COR-L47 (cell line): ENCODE measurements at regions not wholly inside any gene's neighbourhood (a gene's known extent, or its start where the extent isn't known, plus 50 kb on each side); places are given as distances from the start of the nearest gene placed in this dataset.

ENCODE experiments used
- DNase-seq: peaks from one replicate; lab custom pipeline; 2025; lab: John Stamatoyannopoulos, UW

DNA sequence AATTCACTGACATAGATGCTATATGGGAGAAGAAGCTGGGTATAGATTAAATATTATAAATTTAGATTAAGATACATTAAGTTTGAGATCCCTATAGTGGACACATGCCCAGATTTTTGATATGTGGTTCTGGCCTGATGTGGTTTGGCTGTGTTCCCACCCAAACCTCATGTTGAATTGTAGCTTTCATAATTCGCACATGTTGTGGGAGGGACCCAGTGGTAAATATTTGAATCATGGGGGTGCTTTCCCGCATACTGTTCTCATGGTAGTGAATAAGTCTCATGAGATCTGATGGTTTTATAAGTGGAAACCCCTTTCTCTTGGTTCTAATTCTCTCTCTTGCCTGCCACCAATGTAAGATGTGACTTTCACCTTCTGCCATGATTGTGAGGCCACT, 189.4 kb upstream of the CD96 start:
- DNase-seq, result no peak

DNA sequence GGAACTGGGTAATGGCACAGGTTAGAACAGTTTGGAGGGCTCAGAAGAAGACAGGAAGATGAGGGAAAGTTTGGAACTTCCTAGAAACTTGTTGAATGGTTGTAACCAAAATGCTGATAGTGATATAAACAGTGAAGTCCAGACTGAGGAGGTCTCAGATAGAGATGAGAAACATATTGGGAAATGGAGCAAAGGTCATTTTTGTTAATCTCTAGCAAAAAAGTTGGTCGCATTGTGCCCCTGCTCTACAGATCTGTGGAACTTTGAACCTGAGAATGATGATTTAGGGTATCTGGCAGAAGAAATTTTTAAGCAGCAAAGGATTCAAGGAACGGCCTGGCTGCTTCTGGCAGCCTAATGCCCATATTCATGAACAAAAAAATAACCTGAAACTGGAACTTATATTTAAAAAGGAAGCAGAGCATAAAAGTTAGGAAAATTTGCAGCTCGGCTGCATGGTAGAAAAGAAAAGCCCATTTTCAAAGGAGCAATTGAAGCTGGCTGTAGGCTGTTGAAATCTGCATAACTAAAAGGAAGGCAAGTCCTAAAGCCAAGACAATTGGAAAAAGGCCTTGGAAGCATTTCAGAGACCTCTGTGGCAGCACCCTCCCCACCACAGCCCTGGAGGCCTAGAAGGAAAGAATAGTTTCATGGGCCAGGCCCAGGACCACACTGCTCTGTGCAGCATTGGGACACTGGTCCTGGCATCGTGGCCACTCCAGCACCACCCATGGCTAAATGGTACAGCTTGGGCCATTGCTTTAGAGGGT, 182.6 kb upstream of the CD96 start:
- no peak for DNase-seq

DNA sequence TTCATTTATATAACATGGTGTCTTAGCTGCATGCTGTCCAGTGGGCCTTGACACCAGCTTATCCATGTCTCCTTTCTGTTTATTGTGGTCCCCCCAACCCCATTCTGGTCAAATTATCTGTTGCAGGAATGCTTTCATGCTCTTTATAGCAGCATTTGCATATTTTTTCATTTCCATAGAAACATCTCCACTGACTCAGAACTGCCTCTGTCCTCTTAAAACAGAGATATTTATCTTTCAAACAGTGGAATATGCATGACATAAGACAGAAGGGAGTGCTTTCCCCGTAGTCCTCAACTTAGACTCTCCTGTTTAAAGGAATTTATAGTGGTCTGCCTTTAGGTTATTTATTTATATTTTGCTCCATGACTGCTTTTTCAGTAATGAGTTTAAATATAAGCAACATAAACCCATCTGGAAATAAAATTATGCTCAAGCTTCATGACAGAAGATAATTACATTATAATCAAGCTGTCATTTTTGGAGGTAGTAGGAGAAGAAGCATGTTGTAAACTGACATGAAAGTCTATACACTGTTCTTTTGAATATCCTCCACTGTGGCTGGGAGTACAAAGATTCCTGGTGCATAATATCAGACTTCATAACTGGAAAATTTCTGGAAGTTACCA, 179.5 kb upstream of the CD96 start:
- no peak for DNase-seq

DNA sequence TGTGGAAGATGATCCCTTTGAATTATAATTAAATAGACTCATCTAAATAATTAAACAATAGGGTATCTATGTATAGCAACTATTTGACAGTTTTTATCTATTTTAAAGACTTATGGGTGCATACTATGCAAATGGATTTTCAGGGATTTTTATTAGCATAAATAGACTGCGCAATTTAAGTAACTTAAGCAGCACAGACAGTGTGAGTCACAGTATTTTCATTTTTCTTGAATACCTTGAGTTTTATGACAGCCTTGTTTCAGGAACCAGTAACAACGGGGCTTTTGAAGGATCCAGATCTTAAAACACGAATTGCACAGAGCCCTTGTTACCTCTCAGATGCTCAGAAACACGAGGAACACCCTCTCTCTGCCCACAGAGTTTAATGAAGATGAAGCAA, 175.5 kb upstream of the CD96 start:
- no peak for DNase-seq

DNA sequence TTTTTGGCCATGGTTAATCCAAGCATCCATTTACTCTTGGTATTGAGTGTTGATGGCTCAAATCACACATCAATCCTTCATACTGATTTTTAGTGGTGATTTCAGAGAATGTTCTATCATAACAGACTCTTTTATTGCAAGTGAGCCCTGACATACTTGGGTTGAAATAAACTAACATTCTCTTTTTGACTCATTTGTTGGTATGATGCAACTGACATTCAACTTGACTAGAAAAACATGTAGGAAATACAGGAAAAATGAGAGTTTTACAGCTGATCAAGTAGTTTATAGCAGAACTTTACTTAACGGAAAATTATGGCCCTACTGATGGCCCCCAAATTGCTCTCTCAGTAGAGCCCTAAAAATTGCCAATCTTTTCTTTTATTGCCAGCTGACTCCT, 173.9 kb upstream of the CD96 start:
- DNase-seq, result no peak

DNA sequence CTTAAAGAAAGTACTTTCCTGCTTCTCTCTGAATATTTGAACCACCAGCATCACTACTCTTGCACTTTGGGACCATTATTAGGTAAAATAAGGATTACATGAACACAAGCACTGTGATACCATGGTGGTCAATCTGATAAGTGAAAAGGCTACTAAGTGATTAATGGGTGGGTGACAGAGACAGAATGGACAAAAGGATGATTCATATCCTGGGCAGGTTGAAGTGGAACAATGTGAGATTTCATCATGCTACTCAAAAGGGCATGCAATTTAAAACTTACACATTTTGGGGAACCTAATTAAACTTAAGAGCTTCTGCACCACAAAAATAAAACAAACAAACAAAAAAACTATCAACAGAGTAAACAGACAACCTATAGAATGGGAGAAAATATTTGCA, 172.0 kb upstream of the CD96 start:
- DNase-seq, result no peak

DNA sequence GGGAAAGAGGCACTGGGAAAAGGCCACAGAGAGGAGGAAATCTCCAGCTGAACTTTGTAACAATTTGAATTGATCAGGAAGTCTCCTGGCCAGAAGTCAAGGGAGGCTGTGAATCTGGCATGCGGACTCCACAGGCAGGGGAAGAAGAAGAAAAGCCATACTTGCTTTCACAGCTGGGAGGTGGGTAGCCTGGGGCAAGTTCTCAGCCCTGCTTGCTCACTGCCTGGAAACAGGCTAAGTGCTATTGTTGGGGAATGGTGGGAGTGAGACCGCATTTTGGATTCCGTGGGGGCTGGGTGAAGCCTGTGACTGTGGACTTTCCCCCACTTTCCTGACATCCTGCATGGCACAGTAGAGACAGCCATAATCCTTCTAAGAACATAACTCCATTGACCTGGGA, 168.8 kb upstream of the CD96 start:
- no peak for DNase-seq

DNA sequence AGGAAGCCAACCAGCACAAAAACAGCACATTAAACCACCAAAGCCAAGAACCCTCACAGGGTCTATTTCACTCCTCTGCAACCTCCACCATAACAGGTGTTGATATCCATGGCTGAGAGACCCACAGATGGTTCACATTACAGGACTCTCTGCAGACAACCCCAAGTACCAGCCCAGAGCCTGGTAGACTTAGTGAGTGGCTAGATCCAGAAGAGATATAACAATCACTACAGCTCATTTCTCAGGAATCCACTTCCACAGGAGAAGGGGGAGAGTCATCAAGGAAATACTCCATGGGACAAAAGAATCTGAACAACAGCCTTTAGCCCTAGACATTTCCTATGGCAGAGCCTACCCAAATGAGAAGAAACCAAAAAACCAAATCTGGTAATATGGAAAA, 168.1 kb upstream of the CD96 start:
- no peak for DNase-seq

DNA sequence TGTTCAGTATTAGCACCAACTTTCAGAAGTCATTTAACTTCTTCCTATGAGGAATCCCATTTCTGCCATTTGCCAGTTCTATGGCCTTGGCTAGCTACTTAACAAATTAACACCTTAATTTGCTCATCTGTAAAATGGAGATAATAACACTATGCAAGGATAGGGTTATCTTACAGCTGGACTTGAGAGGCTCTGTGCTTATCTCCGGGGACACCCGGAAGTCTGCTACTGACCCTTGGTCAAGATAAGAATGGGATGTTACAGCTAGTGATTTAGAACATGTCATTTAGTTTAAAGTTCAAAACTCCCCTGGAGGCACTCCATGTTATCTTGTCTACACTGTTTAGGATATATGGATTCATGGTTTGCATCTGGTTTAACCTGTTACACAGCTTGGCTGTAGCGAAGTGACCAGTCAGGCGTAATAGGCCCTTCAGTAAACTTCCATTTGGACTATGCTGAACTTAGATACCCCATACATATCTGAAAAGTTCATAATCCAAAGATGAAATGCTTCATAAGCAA, 156.0 kb upstream of the CD96 start:
- no peak for DNase-seq

DNA sequence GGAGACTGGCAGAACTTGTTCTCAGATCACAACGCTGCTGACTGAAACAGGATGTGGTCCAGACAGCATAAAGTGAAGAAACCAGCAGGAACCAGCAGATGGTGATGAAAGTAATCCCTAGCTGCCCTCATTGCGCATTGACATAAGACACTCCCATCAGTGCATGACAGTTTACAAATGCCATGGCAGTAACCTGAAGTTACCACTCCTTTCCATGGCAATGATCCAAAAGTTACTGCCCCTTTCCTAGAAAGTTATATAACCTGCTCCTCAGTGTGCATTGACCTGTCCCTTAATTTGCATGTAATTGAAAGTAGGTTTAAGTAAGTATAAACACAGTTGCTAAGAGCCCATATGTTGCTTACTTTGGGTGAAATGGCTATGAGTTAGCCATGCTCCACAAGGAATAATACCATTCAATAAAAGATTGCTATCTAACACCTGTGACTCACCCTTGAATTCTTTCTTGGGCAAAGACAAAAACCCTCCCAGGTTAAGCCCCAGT, 149.1 kb upstream of the CD96 start:
- DNase-seq, result peak; percentile 53

DNA sequence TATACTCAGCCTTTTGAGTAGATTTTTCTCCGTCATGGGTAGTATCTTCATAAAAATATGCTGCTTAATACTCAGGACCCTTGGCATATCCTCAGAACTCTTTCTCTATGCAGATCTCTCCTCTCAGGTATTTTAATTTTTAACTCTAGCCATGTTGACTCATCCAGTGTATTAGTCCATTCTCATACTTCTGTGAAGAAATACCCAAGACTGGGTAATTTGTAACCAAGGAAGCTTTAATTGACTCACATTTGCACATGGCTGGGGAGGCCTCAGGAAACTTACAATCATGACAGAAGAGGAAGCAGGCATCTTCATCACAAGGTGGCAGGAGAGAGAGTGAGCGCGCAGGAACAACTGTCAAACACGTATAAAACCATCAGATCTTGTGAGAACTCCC, 129.3 kb upstream of the CD96 start:
- no peak for DNase-seq

DNA sequence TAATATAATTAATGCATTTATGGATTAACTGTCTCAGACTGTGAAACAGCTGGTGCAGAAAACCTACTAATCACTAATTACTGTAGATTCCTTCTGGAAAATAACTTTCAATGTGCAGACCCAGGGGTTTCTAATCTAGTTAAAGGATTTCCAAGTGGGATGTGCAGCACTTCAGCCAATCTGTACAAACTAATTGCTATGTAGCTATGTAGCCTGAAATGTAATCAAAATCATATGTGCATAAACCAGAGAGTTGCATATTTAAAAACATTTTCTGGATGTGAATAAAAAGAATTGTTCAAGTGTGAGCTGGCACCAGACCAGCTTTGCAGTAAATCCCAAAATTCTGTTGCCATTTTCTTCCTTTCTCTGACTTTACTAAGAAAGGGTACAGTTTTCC, 127.5 kb upstream of the CD96 start:
- DNase-seq, result no peak

DNA sequence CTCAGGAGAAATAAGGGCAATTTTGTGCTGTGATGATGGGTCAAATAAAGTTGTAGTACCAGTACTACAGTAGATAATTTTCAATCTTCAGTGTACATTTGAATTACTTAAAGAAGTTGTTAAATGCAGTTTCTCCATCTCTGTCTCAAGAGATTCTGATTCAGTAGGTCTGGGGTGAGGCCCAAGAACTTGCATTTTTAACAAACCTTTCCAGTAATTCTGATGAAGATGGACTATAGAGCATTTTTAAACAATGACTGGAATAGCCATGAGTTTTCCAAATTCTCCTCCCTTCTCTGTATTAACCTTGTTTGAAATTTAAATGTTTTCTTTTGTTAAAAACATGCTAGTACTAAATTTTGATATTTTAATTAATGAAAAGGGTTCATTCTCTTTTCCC, 127.0 kb upstream of the CD96 start:
- no peak for DNase-seq

DNA sequence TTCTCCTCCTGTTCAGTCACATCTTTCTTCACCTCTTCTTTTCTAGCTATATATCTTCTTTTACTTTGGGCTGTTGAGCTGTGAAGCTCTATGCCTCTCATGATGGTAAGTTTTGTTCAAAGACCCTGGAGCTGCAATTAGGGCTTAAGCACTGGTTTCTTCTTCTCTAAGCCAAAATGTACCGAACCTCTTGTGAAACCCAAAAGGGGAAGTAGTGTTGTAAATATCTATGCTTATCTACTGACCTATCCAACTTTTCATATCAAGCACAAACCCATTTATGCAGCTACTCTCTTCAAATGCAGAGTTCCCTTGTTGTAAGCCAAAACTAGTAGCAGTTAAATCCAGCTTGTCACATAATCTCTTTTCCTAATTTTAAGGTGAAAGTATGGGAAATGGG, 123.6 kb upstream of the CD96 start:
- no peak for DNase-seq

DNA sequence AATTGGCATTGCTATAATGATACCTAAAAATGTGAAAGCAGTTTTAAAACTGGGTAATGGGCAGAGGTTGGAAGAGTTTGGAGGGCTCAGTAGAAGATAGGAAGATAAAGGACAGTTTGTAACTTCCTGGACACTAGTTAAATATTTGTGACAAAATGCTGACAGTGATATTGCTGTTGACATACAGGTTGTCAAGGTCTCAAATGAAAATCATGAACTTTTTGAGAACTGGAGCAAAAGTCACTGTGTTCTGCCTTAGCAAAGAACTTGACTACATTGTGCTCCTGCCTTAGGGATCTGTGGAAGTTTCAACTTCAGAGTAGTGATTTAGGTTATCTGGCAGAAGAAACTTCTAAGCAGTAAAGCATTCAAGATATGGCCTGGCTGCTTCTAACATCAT, 113.7 kb upstream of the CD96 start:
- no peak for DNase-seq

DNA sequence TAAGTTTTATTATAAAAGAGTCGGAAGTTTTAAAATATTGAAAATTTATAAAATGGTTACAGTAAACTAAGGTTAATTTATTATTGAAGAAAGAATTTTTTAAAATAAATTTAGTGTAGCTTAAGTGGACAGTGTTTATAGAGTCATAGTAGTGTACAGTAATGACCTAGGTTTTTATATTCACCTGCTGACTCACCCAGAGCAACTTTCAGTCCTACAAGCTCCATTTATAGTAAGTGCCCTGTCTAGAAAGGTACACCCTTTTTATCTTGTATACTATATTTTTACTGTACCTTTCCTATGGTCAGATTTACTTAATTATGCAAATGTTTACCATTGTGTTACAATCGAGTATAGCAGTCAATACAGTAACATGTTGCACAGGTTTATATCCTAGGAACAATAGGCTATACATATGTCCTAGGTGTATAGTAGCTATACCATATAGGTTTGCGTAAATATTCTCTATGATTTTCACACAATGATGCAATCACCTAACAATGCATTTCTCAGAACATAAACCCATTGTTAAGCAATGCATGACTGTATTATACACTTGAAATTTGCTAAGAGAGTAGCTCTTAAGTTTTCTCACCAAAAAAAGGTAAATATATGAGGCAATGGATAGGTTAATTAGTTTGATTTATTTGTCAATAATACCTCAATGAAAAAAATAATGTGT, 106.9 kb upstream of the CD96 start:
- DNase-seq, result no peak

DNA sequence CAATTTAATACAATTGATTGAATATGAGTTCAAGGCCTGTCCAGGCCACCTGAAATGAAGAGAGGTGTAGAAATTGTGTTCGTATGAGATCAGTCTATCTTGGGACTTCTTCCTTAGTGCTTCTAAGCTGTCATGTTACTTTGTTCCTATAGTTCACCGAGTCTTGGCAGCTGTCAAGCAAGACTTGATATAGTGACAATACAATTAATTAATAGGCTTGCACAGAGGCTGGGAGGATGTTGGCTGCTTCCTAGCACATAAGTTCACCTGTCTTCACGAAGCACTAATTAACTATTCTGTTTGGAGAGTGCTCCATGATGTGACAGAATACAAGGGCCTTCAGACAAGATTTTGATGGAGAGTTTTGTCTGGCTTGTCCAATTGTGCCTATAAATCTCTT, 103.7 kb upstream of the CD96 start:
- no peak for DNase-seq

DNA sequence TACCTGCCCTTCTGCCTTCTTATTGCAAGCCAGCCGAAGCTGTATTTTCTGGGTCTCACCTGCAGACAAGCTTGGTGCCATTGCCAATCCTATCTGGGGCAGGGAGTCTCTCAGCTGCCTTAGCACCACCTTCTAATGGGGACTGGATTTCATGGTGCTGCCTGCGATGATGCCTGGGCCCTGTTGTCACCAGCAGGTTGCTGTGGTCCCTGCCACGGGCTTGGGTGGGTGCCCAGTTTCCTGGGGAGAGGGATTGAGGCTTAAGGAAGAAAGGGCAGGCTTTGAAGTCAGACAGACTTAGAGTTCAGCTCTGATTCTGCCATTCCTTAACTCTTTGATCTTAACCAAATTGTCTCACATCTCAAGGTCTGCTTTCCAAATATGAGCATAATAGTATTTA, 87.4 kb upstream of the CD96 start:
- DNase-seq, result no peak

DNA sequence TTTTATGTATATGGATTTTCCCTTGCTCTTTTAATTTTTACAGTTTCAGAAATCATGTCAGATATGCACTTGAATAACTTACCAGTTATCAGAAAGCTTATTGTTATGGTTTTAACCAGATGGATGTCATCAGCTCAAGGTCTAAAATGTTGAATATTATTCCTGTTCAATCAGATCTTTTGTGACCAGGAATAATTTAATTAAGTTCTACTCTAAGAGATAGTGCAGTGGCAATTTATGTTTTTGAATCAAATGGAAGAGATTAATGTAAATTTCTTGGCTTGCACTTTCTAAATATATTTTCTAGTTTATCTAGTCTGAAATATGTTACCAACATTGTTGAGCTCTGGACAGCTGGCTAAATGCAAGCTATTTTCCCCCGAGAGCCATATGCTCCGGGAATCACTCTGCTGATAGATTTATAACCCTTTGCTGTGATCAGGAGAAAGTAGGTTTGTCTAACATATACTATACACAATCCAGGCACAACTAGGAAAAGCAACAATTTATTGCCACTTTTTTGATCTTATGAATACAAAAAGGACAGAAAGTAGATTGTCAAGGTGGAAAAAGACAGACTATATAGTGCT, 76.8 kb upstream of the CD96 start:
- DNase-seq, result no peak

DNA sequence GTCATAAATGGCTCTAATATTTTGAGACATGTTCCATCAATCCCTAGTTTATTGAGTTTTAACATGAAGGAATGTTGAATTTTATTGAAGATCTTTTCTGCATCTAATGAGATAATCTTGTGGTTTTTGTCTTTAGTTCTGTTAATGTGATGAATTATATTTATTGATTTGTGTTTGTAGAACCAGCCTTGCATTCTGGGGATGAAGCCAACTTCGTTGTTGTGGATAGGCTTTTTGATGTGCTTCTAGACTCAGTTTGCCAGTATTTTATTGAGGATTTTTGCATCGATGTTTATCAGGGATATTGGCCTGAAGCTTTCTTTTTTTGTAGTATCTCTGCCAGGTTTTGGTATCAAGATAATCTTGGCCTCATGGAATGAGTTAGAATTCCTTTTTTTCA, 72.0 kb upstream of the CD96 start:
- DNase-seq, result no peak

DNA sequence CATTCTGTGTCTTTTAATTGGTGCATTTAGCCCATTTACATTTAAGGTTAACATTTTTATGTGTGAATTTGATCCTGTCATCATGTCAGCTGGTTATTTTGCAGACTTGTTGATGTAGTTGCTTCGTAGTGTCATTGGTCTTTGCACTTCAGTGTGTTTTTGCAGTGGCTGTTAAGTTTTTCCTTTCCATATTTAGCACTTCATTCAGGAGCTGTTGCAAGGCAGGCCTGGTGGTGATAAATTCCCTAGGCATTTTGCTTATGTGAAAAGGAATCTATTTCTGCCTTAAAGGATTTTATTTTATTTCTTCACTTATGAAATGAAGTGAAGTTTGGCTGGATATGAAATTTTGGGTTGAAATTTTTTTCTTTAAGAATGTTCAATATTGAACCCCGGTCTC, 70.2 kb upstream of the CD96 start:
- no peak for DNase-seq

DNA sequence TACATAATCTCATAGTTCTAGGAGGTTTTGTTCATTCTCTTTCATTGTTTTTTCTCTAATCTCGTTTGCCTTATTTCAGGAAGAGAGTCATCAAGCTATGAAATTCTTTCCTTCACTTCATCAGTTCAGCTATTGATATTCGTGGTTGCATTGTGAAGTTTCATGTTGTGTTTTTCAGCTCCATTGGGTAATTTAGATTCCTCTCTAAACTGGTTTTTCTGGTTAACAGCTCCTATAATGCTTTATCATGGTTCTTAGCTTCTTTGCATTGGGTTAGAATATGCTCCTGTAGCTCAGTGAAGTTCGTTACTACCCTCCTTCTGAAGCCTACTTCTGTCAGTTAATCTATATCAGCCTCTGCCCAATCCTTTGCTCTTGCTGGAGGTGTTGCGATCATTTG, 69.4 kb upstream of the CD96 start:
- DNase-seq, result no peak

DNA sequence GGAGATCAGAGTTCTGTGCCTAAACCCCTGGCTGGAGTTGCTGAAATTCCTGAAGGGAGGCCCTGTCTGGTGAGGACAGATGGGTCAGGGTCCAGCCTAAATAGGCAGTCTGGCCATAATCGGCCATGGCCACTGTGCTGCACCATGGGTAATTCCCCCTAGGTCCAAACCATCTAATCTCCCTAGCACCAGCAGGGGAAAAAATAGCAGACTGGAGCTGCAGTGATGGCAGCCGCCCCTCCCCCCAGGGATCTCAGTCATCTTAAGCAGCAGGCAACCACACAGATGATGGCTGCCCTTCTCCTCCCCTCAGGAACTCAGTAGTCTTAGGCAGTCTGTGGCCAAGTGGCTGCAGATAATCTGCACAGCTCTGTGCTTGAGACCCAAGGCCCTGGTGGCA, 68.4 kb upstream of the CD96 start:
- no peak for DNase-seq
